NCI-H82 (cell line): ENCODE measurements at regions not wholly inside any gene's neighbourhood (a gene's known extent, or its start where the extent isn't known, plus 50 kb on each side); places are given as distances from the start of the nearest gene placed in this dataset.

ENCODE experiments used
- DNase-seq: peaks from one replicate; lab custom pipeline; 2025; lab: John Stamatoyannopoulos, UW

- no peak for DNase-seq
Observed at GRCh38 chr9:86695910-86696424, 251.3 kb downstream of the GAS1 start.

DNA sequence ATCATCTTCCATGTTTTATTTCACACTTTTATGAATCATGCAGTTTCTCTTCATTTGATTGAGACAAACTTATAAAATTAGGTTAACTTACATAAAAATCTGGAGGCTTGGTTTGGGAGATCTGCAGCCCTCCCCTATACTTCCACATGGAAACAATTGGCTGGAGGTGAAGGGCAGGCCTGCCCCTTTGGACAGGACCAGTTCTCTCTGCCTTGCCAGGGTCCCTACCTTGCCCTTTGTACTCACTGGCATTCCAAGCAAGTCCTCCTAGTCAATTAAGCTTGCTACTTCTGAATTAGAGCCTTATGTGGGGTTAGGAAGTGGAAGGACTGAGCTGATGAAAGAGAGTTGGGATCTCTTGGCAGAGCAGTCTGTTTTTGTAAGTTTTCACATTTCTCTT is 257.3 kb downstream of the GAS1 start:
- no peak for DNase-seq

- DNase-seq, result no peak
Observed at GRCh38 chr9:86687788-86688187, 259.5 kb downstream of the GAS1 start.

GRCh38 chr9:86685556-86685955 is 261.8 kb downstream of the GAS1 start:
- no peak for DNase-seq

- no peak for DNase-seq
Observed at GRCh38 chr9:86684148-86684547, 263.2 kb downstream of the GAS1 start.

GRCh38 chr9:86682240-86682639 is 265.1 kb downstream of the GAS1 start:
- DNase-seq, result no peak

DNA sequence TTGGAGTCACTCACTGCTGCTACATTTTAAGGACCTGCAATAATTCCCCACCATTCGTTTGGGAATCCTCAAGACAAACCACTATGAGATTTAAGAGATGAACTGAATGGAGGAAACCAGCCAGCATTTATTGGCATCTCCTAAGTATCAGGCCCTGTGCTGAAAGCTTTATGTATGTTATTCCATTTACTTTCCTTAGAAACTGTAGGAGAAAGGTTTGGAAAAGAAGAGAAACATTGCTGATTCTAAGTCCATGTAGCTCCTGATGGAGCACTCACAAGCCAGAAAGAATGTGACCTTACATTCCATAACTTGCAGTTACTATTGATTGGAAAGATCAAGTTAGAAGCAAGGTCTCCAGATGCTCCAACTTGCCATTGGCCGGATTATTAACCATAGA is 267.4 kb downstream of the GAS1 start:
- no peak for DNase-seq

DNA sequence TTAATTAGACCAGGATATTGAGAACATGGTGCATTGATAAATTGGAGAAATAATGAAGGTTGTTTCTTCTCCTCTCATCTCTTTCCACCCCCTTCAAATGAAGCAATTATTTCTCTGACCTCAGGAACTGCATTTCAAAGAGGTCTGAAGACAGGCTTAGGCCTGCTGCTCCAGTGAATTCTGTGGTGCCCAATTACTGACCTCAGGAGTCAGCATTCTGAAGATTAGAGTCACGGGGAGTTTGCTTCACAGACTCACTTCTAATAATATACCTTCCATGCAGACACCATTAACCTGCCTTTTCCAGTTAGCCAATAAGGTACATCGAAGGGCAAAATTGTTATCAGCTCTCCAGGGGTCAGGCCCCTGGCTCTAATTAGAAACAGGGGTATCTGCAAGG is 270.9 kb downstream of the GAS1 start:
- DNase-seq, result no peak

DNA sequence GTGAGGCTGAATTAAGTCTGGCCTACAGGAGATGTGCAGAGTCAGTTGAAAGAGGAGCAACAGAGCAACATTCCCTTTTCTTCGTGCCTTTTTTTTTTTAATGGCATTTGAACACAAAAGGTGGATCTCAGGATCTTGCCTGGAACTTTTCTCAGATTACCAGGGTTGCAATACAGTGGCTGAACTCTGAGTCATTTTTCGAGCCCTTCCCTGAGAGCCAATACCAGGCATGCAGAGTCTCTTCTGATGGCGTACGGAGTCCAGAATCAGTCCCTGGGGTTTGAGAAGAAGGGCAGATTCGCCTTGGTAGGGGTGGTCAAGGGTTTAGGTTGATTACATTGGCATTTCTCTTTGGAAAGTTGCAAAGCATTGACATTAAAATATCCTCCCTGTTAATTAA is 271.5 kb downstream of the GAS1 start:
- no peak for DNase-seq

DNA sequence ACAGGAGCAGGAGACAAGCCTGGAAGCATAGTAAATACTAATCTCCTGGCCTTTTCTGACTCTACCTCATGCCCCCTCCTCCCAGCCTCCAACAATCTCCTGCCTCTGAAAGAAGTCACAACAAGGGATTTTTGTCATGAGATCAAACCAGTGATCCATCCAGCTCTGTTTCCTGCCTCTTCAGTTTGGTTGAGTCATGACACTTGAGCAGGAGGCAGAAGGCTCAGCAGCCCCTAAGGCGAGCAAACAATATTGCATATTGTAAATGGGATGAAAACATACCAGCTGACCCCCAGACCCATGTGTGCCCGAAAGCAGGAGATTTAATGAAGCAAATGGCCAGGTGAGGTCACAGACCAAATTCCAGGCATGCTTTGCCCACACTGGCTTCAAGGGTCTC is 272.8 kb downstream of the GAS1 start:
- DNase-seq, result no peak

DNA sequence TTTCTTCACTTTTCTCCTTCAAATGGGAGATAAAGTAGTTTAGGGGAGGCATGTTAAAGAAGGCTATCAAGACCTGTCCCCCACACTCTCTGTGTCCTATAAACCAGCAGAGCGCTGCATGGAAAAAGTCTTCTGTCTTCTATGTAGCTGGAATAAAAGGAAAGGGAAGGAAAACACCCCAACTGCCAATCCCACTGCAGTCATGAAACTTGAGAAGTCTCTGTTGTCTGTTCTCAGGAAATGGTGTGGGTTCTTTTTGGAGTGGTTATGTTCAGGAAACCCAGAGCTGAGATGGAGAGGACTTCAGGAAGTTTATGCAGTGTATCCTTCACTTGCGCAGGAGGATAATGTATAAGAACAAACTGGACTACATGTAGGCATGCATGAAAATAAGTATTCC is 274.3 kb downstream of the GAS1 start:
- no peak for DNase-seq

GRCh38 chr9:86672301-86672700 is 275.0 kb downstream of the GAS1 start:
- no peak for DNase-seq

GRCh38 chr9:86671018-86671417 is 276.3 kb downstream of the GAS1 start:
- DNase-seq, result no peak

GRCh38 chr9:86670536-86670935 is 276.8 kb downstream of the GAS1 start:
- DNase-seq, result no peak

- DNase-seq, result no peak
Observed at GRCh38 chr9:86670076-86670475, 277.2 kb downstream of the GAS1 start.

DNA sequence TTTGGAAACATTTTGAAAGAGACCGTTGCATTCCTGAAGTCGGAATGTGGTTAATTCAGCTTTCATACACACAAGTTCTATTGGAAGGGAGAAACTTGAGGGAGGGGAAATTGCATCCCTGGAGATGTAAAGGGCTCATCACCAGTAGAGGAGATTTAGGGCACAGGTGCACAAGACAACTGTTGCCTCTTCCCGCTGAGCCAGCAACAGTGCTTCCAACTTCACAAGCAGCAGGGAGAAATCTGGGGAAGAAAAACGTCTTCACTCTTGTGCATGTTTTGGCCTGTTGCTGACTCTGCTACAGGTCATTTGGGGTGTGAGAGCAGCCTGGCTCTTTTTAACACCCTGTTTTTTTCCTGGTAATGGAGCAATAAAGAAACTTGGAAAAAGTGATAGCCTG is 277.9 kb downstream of the GAS1 start:
- DNase-seq, result no peak

GRCh38 chr9:86668488-86668887 is 278.8 kb downstream of the GAS1 start:
- DNase-seq, result no peak

- DNase-seq, result no peak
Observed at GRCh38 chr9:86667307-86667706, 280.0 kb downstream of the GAS1 start.

DNA sequence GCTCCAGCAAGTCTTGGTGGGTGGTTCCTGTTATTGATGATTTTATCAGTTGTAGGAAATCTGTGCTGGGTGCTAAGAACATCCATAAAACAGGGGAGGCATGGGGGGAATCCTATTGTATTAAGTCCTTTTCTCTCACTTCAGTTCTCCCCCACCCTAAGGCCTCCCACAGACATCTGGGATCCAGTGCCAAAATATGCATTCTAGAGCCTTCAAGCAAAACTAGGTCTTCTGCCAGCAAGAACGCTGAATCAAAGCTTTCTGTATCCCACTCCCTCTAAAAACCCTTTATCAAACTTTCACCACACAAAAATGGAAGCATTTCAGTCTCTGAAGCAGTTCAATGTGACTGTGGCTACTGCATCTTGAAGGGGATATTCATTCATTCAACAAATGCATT is 281.9 kb downstream of the GAS1 start:
- DNase-seq, result no peak

- no peak for DNase-seq
Observed at GRCh38 chr9:86664603-86665002, 282.7 kb downstream of the GAS1 start.

DNA sequence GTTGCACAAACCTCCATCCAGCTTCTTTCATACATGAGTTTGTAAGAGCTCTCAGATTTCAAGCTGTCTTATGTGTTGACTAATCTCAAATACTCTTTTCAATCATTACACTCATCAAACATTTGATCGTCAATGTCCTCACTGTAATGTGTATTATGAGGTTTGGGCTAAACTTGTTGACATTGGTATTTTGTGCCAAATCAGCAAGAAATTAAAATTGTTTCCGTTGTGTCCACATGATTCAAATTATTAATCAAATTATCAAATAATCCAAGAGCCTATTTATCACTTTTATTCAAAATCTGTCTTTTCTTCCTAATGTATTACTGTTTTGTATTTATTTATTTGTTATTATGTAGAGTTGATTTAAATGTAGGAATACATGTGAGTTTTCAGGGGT is 283.4 kb downstream of the GAS1 start:
- DNase-seq, result no peak

DNA sequence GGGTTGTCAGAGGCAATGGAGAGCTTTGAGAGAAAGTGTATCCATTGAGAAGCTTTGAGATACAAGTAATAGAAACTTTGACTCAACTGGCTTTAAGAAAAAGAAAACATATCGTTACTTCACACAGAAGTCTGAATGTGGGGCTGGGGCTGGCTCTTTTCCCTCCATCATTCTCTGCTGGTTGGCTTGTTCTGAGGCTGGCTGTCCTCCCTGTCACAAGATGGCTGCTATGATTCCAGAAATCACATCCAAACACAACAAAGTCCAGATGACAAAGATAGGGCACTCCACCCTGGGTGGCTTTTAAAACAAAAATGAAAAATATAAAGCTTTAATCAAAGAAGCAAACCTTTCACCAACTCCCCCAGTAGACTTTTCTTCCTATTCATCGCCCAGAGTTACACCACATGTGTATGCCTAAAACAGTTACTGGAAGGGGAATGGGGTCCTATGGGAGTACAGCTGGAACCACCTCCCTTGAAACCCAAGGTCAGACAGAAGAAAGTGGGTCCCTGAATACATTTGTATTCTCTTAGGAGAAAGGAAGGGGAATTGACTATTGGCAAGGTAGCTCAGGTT is 284.3 kb downstream of the GAS1 start:
- DNase-seq, result no peak

DNA sequence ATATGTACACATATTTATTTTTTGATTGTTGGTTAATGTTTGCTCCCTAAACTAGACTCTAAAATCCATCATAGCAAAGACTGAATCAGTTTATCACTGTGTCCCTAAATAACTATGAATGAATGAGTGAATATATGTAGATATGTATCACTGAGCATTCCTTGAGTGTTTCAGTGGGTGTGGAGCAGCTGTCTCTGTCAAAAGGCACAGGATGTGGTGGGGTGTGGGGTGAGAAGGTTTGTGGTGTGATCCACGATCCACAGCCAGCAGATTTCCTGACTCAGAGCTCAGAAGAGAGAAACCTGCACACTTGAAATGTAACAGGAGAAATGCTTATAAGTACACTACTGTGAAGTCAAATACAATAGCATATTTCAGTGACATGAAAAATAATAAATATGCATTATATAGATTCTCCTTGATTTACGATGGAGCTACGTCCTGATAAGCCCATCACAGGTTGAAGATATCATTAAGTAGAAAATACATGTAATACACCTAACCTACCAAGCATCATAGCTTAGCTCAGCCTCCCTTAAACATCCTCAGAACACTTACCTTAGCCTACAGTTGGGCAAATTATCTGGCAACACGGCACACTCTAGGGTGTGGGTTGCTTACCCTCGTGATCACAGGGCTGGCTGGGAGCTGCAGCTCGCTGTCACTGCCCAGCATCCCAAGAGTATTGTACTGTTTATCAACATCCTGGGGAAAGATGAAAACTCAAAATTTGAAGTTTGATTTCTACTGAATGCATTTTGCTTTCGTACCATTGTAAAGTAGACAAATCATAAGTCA is 287.0 kb downstream of the GAS1 start:
- DNase-seq, result no peak
